GM13977 (cell line): ENCODE measurements at regions not wholly inside any gene's neighbourhood (a gene's known extent, or its start where the extent isn't known, plus 50 kb on each side); places are given as distances from the start of the nearest gene placed in this dataset.
"Not testable (repeated sequence)": the region's sequence is repeated elsewhere in the genome, so short reads cannot be mapped to it uniquely, and the experiment has no call there.

ENCODE experiments used
- DNase-seq: peaks from one replicate; pipeline ENCODE4 v3.0.0; 2012; ENCODE audit warnings: low spot score
- in situ Hi-C: fragments of 300-500 bp; cut with MboI; formaldehyde crosslinking; loops from one replicate; pipeline ENCODE4 v1.12.0; 2022; ENCODE audit warnings: low sequenced_read_pairs, low pct_unique_long_range_greater_than_20kb, mixed read lengths, inconsistent platforms; ENCODE audit not compliant: unreplicated experiment
- TF ChIP-seq, protein P1 (sequence below): IDR thresholded peaks from 2 replicates; pipeline ENCODE4 v1.5.1; 2012; ENCODE audit warnings: mild to moderate bottlenecking, control low read depth; ENCODE audit not compliant: insufficient read depth; ENCODE audit errors: extremely low read depth, missing control alignments

DNA sequence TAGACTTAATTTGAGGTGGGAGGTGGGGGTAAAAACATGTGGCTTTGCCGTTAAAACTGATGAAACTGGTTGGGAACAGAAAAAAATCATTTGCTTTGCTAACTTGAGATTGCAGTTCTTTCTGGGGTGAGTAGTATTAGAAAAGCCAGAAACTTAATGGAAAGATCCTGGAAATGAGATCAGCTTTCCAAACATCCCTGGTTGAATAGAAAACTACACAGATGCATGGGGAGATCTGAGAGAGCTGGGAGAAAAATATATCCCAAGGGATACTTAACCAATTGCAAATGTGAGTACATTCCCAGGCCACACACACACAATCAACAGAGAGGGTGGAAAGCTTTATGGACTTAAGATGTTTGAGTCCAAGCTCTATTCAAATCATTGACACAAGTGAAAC is 222.3 kb downstream of the YTHDC2 start:
- in situ Hi-C loops, result no loop called here
- TF ChIP-seq, protein P1, sequence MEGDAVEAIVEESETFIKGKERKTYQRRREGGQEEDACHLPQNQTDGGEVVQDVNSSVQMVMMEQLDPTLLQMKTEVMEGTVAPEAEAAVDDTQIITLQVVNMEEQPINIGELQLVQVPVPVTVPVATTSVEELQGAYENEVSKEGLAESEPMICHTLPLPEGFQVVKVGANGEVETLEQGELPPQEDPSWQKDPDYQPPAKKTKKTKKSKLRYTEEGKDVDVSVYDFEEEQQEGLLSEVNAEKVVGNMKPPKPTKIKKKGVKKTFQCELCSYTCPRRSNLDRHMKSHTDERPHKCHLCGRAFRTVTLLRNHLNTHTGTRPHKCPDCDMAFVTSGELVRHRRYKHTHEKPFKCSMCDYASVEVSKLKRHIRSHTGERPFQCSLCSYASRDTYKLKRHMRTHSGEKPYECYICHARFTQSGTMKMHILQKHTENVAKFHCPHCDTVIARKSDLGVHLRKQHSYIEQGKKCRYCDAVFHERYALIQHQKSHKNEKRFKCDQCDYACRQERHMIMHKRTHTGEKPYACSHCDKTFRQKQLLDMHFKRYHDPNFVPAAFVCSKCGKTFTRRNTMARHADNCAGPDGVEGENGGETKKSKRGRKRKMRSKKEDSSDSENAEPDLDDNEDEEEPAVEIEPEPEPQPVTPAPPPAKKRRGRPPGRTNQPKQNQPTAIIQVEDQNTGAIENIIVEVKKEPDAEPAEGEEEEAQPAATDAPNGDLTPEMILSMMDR, result no peak
- DNase-seq, result no peak

DNA sequence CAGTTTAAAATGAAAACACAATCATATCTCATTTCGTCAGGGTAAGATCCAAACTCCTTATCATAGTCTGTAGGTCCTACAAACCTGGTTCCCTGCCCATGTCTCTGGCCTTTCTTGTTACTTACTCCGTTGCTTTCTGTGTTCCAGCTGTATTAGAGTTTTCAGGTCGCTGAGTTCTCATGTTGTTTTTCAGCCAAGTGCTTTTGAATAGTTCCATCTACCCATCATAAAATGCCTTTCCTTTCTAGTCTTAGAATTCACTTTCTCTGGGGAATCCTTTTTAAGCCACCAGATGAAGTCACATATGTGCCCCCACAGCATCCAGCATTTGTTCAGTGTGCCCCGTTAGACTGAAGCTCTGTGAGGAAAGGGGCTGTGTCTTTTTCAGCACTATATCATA is 228.7 kb downstream of the YTHDC2 start:
- DNase-seq, result no peak
- in situ Hi-C loops, result no loop called here
- TF ChIP-seq, protein P1, result no peak

DNA sequence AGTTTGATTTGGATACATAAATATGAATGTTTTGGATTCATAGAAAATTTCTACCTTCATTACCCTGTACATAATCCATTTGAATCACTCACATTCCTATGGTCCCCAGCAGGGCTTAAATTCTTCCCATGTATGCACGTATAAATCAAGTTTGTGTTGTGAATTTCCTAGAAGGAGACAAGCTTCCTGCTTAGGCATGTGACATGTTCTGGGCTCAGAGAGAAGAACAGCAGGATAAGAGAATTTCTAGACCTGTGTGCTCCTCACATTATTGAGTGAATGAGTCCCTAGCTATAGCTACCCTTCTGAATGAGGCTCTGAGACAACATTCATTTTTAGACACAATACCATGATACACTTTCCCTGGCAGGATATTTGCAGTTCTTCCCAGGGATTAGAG is 229.1 kb downstream of the YTHDC2 start:
- TF ChIP-seq, protein P1, result no peak
- in situ Hi-C loops, result no loop called here
- DNase-seq, result no peak

DNA sequence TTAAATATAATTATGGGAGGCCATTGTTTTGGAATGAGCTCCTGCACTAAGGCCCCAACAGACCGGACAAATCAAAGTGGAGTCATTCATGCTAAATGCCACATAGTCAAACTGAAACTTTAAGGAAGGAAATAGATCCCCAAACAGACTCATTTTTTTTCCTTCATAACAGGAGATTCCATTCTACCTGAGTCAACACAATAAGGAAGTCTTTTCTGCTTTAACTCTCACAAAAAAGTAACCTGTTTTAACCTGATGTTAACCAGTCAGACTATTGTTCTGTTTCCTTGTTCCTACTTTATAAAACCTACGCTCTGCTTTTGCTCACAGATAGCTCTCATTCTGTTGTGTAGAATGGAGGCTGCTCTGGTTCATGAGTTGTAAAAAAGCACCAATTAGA is 234.9 kb downstream of the YTHDC2 start:
- in situ Hi-C loops, result no loop called here
- no peak for DNase-seq
- TF ChIP-seq, protein P1, result no peak

DNA sequence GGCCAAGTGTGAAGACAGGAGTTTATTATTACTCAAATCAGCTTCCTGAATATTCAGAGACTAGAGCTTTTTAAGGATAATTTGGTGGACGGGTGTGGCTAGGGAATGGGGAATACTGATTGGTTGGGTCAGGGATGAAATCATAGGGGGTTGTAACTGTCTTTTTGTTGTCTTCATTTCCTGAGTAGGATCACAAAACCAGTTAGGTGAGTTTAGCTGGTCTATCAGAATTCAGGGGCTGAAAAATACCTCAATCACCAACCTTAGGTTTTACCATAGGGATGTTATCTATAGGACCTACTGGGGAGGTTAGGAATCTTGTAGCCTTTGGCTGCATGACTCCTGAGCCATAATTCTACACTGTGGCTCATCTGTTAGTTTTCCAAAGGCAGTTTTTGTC is 235.8 kb downstream of the YTHDC2 start:
- no peak for DNase-seq
- TF ChIP-seq, protein P1, result no peak
- in situ Hi-C loops, result no loop called here

DNA sequence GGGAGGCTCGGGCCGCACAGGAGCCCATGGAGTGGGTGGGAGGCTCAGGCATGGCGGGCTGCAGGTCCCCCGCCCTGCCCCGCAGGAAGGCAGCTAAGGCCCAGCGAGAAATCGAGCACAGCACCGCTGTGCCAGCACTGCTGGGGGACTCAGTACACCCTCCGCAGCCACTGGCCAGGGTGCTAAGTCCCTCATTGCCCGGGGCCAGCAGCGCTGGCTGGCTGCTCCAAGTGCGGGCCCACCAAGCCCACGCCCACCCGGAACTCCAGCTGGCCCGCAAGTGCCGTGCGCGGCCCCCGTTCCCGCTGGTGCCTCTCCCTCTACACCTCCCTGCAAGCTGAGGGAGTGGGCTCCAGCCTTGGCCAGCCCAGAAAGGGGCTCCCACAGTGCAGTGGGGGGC is 239.7 kb downstream of the YTHDC2 start:
- in situ Hi-C loops, DNase-seq: not testable (repeated sequence)

DNA sequence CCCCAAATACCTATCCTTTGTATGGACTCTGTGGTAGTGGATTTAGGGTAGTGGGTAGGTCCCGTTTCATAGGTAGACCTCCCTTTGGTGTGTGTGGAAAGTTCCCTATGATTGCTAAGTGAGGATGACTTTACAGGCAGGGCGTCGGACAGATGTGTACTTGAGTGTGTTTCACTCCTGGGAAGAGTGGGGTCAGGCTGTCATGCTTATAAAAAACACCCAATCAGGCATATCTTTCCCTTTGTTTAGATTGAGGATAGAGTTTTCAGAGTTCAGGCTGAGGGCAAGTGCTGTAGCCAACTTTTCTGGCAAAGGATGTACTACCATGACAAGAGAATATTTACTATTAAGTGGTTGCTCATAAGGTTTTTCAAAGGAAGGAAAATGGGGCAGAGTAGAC is 242.0 kb downstream of the YTHDC2 start:
- TF ChIP-seq, protein P1, result no peak
- no peak for DNase-seq
- in situ Hi-C loops, result no loop called here
